ENCODE measurements at regions not wholly inside any gene's neighbourhood (a gene's known extent, or its start where the extent isn't known, plus 50 kb on each side); places are given as distances from the start of the nearest gene placed in this dataset.

GRCh38 chr21:39025198-39025597 lies 158.1 kb downstream of the PSMG1 start:
- Mint-ChIP-seq H3K4me3 (no peak overlapping the region), H3K27me3 (ENCODE audit: low read depth) (peaks cover 1% of the 10 kb centered on the region; the same call in 1 of the 2 replicates), H3K27ac (no peak overlapping the region), H3K9me3 (peaks cover 8 to 11% of the 10 kb centered on the region in 2 experiments; a peak in 4 of 5 replicates), H3K36me3 (ENCODE audit: insufficient read depth in 1 of 3, low read depth in 3 of 3) (peaks cover 1 to 25% (median 2%) of the 10 kb centered on the region in 3 experiments; a peak in 4 of 7 replicates), H3K4me1 (peaks cover 46 to 52% of the 10 kb centered on the region in 2 experiments)
- Histone ChIP-seq H3K23me2 (ENCODE audit: insufficient read length, low read depth, low read length, poor library complexity, severe bottlenecking) (no peaks in the 10 kb centered on the region), H2BK15ac (ENCODE audit: low read depth, low read length) (no peak overlapping the region), H3K4me1 (ENCODE audit: insufficient read depth, low read length) (no peaks in the 10 kb centered on the region; the same call in 1 of the 2 replicates), H3K56ac (ENCODE audit: insufficient read length, low read depth, low read length) (no peak overlapping the region), H2AK5ac (ENCODE audit: insufficient read length, low read length) (no peak overlapping the region), H3K9ac (ENCODE audit: extremely low read depth, insufficient read length, low read length) (no peak overlapping the region), H3K18ac (ENCODE audit: insufficient read length, low read depth, low read length) (no peak overlapping the region), H2BK5ac (ENCODE audit: insufficient read length, low read length) (no peak overlapping the region), H3K14ac (ENCODE audit: insufficient read depth, low read length) (no peak overlapping the region), H3K9me3 (ENCODE audit: control insufficient read depth, low read depth, low read length) (no peaks in the 10 kb centered on the region), H3T11ph (ENCODE audit: low read length) (no peak overlapping the region), H2BK120ac (ENCODE audit: low read depth, low read length, poor library complexity, severe bottlenecking) (no peak overlapping the region), H3K23ac (ENCODE audit: insufficient read length, low read depth, low read length) (no peak overlapping the region), H2BK12ac (ENCODE audit: insufficient read length, low read depth, low read length) (no peak overlapping the region), H4K20me1 (ENCODE audit: control insufficient read depth, insufficient read depth, insufficient read length) (no peaks in the 10 kb centered on the region), H3K27ac (ENCODE audit: insufficient read length, low read depth, low read length) (no peak overlapping the region), H2BK20ac (ENCODE audit: low read depth, low read length, poor library complexity, severe bottlenecking) (no peak overlapping the region), H2AFZ (ENCODE audit: low read length) (no peak overlapping the region), H3K4ac (ENCODE audit: low read depth, low read length) (no peak overlapping the region), H4K5ac (ENCODE audit: insufficient read length, low read depth, low read length) (no peak overlapping the region), H3K79me2 (ENCODE audit: insufficient read depth, low read length) (no peaks in the 10 kb centered on the region), H3K4me2 (ENCODE audit: insufficient read depth, insufficient read length, low read length) (no peak overlapping the region), H3K79me1 (ENCODE audit: insufficient read depth, low read depth, low read length, poor library complexity, severe bottlenecking) (no peaks in the 10 kb centered on the region), H3K27me3 (ENCODE audit: insufficient read depth, low read length) (no peaks in the 10 kb centered on the region), H4K91ac (ENCODE audit: insufficient read length, low read depth, low read length) (no peak overlapping the region), H4K8ac (replicated peaks; ENCODE audit: insufficient read length, low read depth, low read length) (no peak overlapping the region)
- no peak for DNase-seq
- no peak for TF ChIP-seq CTCF (conservative IDR thresholded peaks at IDR 0.05)
- no CpG with 5 or more reads among the region's 5 CpGs for WGBS (ENCODE audit: extremely low coverage, insufficient read length, low lambda C conversion rate)
